Stimulated activated CD4-positive, alpha-beta T cell treated with anti-CD3 and anti-CD28 coated beads, Interleukin-2, amount 100 ng/mL, for 24 hours (primary cell): ENCODE measurements at regions not wholly inside any gene's neighbourhood (a gene's known extent, or its start where the extent isn't known, plus 50 kb on each side); places are given as distances from the start of the nearest gene placed in this dataset.
"Not testable (repeated sequence)": the region's sequence is repeated elsewhere in the genome, so short reads cannot be mapped to it uniquely, and the experiment has no call there.

Experiments used
- DNase-seq, 2 donors: peaks; one replicate each; pipeline ENCODE4 v3.0.0-alpha.2; 2020

DNA sequence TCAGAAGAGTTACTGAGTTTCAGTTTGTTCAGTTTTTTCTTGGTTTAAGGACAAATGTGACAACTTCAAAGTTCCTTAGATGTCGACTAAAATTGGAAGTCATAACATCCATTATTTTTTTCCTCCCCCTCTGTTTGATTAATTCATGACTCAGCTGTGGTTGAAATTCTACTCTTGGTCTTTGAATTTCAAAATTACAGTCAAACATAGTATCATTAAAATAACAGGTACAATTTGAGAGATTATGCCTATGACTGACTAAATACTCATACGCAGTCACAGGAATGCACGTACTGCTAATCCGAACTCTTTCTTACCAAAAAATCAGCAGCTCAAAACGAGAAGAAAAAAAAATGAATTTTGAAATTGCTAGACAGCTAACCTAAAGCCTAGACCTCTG, 1434.8 kb downstream of the RAPGEF2 start:
- no peak for DNase-seq

DNA sequence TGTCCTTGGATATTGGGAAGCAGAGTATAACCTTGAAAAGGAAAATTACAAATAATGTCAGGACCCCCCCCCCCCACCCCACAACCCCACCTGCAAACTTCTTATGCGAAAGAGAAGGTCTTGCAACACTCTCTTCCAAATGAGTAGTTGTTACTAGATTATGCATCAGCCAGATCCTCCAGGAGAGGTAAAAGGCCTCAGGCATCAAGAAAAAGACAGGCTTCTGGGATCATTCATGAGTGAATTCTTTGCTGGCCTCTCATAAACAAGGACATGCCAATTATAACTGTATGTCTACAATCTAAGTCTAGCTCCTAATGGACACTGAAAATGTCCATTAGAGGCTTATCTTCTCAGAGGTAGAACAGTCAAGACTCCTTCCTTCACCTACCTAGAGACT, 1443.3 kb downstream of the RAPGEF2 start:
- no peak for DNase-seq

DNA sequence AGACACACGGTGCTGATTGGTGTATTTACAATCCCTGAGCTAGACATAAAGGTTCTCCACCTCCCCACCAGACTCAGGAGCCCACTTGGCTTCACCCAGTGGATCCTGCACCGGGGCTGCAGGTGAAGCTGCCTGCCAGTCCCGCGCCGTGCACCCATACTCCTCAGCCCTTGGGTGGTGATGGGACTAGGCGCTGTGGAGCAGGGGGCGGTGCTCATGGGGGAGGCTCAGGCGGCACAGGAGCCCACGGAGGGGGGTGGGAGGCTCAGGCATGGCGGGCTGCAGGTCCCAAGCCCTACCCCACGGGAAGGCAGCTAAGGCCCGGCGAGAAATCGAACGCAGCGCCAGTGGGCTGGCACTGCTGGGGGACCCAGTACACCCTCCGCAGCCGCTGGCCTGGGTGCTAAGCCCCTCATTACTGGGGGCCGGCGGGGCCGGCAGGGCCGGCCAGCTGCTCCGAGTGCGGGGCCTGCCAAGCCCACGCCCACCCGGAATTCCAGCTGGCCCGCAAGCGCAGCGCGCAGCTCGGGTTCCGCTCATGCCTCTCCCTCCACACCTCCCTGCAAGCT, 1447.2 kb downstream of the RAPGEF2 start:
- not testable (repeated sequence) for DNase-seq

DNA sequence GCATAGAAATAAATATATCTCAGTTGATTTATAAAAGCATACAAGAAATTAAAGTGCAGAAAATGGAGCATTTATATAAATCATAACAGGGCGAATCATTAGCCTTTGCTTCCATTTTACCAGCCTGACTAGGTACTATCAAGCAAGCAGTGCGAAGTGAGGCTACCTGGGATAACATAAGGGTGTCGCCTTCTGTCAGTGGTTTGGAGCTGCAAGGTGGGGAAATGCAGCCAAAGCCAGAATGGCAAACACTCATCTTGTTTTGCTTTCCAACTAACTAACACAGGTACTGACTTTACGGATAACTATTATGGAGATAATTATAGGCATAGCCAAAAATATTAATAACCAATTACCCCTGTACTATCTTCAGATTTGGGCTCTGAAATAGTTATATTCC, 1459.8 kb downstream of the RAPGEF2 start:
- no peak for DNase-seq

DNA sequence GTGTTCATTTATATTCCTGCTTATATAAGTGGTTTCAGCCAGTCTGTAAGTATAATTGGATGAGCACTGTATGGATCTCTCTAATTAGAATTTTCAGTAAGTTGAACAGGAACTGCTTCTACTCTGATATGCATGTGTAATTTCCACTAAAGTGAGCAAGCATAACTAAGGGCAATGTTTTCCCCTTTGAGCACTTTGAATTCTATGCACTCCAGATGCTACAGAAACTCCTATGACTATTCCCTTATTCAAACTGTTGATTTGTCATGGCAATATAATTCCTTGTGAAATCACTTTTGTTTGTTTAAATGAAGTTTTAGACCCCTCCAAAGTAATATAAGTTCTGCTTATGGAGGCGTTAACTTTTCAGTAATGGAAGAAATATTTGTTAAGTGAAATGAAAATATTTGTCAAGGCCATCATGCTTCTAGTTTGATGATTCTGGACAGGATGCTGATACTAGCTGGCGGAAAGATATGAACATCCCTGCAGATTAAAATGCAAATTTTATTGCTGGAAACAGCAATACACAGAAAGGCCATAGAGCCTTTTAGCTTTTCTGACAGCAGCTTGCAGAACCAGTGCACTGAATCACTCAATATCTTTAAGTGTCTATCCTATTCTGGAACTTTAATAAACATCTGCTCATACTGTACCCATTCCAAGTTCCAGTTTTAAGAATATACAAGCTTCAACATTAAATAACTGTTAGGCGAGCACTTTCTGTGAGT, 1460.8 kb downstream of the RAPGEF2 start:
- no peak for DNase-seq

DNA sequence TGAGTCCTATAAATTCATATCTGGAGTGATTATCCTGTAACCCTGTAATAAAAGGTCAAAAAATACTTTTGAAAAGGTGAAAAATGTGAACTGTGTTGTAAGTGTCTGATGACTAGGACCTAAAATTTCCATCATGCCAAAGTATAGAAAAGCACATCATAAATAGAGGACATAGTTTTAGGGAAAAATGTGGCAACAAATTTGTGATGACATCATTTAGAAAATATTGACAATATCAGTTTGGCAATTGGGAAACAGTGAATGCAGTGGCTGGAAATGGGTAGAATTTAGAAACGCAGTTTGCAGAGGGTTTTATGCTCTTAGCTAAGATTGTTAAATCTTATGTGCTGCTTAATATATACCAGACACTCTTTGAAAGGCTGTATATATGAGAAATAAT, 1464.8 kb downstream of the RAPGEF2 start:
- DNase-seq, result no peak

DNA sequence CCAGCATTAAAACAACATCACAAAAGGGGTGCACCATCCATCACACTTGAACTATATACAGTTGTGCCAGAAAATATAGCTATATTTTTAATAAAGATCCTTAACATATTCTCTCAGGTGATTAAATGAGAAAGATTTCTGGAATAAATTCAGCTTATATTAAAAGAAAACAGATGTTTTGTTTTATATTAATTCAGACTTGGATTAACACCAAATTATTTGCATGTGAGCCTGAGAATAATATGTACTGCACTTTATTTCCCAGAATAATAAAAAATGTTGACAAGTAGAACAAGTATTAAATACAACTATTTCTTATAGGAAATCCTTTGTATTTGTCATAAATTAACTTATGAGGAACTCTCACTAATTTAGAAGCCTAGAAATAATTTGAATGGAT, 1467.4 kb downstream of the RAPGEF2 start:
- DNase-seq, result no peak

DNA sequence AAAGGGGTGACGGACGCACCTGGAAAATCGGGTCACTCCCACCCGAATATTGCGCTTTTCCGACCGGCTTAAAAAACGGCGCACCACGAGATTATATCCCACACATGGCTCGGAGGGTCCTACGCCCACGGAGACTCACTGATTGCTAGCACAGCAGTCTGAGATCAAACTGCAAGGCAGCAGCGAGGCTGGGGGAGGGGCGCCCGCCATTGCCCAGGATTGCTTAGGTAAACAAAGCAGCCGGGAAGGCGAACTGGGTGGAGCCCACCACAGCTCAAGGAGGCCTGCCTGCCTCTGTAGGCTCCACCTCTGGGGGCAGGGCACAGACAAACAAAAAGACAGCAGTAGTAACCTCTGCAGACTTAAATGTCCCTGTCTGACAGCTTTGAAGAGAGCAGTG, 1471.4 kb downstream of the RAPGEF2 start:
- DNase-seq, result not testable (repeated sequence)

DNA sequence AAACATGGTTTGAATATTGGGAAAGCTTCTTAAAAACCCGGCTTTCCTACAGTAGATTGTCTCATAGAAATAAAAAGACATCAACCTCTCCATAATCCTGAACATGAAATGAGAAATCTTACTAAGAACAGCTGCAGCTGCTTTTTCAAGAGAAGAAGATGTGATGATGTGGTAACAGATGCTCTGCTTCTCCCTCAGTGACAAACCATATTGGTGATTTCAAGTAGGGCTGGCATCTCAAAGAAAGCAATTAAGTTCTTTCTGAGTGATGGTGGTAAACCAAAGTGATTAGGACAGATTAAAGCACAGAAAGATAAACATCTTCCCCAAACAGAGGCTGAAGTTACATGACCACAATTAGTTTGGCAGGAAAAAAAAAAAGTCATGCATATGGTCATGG, 1477.7 kb downstream of the RAPGEF2 start:
- DNase-seq, result no peak

DNA sequence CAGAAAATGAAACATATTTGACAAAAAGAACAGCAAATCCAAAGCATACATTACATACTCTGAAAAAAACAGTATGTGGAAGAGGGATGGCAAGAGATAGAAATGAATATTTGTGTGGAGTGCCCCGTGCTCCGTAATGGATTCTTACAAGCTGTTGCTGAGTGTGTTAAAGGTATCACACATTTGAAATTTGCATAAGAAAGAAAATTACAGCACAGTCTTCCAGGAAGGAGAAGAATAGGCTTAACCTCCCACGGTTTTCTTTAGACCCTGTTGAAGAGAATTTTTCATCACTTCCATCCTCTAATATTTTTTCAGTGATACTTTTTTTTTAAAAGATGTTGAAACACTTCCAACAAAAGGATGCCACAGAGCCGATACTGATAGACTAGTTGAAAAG, 1489.4 kb downstream of the RAPGEF2 start:
- no peak for DNase-seq

DNA sequence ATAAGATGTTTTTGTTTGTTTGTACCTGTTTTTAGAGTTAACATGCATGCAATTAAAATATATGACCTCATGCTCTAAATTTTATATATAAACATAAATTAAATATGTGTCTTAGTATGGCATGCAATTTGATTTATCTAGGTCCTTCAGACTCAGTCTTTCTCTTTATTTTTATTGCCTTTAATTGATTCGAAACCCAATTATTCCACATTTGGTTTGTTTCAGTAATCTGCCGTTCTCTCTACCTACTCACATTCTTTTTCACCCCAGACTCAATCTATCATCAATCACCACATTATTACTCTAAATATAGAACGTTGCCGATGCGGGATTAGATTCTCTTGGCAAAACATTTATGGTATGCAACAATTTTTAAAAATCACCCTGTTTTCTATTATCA, 1492.8 kb downstream of the RAPGEF2 start:
- no peak for DNase-seq

DNA sequence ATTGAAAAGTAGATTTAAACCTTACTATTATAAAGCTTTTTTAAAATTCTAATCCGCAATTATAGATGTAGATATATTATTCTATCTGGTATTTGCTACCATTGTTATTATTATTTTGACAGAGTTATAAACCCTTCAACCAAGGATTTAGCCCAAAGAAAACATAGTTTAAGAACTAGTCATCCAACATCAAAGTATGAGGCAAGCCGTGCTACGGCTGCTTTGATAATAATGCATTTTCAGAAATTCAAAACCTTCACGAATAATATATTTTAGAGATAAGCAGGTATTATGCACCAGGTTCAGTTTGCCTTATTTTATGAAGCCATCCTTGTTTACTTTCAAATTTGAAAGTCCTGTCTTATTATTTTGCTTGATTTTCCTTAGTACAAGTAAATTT, 1501.7 kb downstream of the RAPGEF2 start:
- no peak for DNase-seq

DNA sequence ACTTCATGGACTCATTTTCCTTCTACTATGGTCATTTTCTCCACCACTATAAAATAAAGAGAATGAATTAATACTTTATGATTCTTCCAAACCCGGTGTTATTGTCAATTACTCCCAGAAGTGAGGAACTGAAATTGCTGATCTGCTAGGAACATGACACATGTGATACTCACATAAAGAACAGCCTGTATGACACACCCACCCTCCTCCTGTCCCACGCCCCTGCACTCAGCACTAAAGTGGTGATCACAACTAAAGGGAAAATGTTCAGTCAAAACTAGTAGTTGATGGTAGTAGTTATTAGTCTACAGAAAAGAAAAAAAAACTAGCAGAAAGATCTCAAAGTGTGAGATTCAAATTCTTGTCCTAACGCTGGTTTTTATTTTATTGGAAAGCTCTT, 1508.3 kb downstream of the RAPGEF2 start:
- no peak for DNase-seq

DNA sequence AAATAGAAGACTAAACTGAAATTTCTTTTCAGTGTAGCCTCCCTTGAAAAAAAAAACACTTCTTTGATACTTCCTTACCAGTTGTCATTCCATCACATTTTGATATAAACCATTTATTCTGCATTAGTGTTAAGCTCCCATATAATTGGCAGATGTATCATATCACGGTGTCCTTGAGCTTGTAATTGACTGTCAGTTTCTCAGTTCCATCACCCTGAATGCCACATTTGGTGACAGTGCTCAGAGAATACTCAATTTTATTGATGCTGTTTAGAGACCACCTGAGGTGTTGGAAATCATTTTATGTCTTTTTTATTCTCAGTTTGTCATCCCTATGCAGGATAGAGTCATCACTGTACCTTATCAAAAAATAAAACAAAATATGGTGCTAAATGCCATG, 1528.2 kb downstream of the RAPGEF2 start:
- no peak for DNase-seq

DNA sequence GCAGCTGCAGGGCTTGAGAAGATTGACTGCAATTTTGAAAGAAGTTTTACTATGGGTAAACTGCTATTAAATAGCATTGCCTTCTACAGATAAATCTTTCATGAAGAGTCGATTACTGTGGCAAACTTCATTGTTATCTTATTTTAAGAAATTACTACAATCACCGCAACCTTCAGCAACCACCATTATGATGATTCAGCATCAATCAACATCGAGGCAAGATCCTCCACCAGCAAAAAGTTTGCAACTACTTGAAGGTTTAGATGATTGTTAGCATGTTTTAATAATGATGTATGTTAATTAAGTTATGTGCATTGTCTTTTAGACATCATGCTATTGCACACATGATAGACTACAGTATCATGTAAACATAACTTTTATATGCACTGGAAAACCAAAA, 1511.0 kb downstream of the FSTL5 start:
- no peak for DNase-seq

DNA sequence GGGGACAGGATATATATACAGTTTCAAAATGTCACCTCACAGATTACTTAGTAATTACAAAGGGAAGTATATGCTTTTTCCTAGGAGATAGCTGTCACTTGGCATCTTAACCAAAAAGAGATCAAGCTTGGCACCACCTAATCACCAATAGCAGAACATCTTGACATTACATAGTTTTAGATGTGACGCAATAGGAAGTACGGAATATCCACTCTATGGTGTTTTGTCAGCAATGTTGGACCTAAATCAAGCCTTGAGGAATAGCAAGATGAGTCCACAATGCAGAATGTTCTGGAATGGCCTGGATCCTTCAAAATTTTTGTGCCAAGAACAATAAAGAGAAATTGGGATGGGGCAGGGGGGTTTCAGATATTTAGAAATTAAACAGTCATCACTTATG, 1488.2 kb downstream of the FSTL5 start:
- no peak for DNase-seq

DNA sequence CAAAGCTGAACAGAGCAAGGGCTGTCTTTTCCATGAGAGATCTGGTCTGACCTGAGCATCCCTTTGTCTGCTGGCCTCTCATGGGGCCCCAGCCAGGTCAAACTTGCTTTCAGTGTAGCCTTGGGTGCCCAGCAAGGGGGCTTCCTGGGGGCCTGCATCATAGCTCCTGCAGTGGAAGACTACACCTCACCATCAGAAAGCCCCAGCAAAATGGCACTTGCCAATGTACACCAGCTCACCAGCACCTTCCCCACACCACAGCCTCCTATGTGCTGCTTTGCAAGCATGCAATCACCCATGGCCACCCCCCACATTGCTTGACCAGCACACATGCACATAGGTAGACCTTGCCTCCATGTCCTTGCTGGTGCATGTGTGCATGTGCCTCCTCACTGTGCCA, 1478.1 kb downstream of the FSTL5 start:
- DNase-seq, result no peak

DNA sequence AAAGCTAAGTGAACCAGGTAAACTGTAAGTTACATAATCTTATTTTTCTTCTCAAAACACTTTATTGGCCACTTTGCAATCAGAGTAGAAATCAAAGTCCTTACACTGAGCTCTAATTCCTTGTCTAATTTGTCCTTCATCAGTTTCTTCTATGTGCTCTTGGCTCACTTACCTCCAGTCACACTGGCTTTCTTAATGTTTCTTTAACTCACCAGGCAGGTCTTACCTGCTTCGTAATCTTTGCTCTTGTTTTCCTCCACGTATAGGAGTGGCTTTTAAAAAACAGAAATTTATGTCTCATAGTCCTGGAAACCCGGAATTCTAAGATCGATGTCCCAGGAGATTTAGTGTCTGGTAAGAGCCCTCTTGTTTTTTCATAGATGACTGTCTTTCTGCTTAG, 1462.1 kb downstream of the FSTL5 start:
- DNase-seq, result no peak

DNA sequence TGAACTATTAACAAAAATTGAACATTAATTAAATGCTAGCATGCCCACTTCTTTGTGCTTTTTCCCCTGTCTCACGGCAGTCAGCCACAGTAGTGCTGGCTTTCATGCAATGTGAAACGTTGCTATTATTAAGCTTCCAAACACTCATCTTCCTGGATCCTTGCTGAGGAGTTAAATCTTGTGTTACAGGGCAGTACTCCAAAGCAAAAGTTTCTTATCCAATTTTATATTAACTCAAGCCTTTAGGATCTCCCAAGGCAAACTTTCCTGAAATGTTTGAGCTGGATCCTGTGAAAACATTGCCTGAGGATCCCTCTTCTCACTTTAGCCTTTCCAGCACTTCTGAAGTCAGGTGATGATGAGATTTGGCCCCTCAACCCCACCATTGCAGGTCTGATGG, 1454.8 kb downstream of the FSTL5 start:
- DNase-seq, result no peak

DNA sequence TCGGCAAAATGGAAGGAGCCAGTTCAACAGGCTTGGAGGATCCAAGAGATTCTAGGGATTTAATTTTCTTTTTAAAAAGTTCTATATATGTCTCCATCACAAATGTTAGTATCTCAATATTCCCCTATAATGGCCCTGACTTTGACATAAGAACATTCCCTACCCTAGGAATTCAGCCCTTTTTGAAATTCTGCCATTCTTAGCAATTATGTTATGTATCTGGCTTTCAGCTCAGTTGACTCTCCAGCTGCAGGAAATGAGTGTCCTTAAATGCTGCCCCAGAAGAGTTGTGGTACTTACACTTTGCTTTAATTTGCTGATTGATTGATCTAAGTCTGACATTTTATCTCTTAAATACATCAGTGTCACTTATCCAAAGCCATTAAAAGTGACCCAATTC, 1454.3 kb downstream of the FSTL5 start:
- no peak for DNase-seq

DNA sequence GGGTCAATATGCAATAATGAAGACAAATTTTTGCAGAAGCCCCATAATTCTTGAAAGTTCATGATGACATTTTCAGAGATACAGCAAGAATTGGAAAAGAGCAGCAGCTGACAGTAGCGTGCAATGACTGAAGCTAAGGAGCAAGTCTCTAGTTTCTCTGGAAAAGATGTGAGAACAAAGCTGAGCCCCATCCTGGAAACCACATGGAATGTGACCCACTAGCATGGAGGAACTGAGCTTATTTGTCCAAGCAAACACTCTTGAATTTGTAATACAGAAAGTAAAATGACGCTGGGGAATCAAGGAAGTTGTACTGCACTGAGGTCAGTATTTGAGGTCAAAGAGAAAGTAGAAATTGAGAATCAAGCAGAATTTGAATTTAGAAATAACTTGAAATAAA, 1447.2 kb downstream of the FSTL5 start:
- DNase-seq, result no peak

DNA sequence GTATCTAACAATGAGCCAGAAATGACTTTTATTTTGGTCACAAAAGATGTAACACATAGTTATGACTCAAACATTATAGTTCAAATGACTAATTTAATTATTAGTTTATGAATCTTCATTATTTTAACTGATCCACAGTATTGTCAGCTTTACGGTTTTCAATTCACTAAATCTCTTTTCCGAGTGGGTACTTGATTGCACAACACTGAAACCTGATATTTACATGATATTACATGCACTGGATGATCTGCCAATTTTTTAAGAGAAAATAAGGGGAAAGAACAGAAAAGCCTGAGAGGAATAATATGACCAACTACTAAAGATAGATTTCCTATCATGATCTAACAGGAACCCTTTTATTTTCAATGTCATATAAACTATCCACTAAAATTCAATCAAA, 1446.0 kb downstream of the FSTL5 start:
- no peak for DNase-seq

DNA sequence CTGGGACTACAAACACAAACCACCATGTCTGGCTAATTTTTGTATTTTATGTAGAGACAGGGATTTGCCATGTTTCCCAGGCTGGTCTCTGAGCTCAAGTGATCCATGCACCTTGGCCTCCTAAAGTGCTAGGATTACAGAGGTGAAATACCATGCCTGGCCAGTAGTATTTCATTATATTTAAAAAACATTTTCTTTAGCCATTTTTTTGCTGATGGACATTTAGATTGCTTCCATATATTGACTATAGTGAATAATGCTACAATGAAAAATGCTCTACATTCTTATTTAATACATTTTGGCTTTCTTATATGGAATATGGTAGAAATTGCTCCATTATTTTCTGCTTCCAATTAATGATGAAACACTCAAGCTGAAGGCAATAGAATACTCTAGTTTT, 1439.7 kb downstream of the FSTL5 start:
- no peak for DNase-seq

DNA sequence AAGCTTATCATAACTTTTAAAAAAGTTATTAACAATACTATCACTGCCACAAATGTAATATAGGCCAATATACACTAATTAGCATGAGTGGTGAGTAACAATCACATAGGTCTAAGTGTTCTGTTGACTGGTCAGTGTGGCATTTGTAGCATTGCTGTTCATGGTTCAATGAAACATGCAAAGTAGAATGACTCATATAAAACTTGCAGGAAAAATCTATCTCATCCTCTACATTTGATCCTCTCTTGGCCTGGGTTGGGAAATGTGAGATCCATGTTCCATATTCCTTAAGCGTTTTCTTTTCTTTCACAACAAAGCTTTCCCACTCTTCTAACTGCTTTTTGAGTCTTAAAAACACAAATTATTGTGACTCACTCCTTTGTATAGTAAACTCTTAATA, 1418.7 kb downstream of the FSTL5 start:
- no peak for DNase-seq

DNA sequence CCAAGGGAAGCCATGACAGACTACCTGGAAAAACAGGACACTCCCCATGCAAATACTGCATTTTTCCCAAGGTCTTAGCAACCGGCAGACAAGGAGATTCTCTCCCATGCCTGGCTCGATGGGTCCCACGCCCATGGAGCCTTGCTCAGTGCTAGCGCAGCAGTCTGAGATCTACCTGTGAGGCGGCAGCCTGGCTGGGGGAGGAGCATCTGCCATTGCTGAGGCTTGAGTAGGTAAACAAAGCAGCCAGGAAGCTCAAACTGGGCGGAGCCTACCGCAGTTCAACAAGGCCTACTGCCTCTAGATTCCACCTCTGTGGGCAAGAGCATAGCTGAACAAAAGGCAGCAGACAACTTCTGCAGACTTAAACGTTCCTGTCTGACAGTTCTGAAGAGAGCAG, 1417.2 kb downstream of the FSTL5 start:
- not testable (repeated sequence) for DNase-seq
